Right atrium auricular region (tissue), 2 donors: ENCODE measurements at regions not wholly inside any gene's neighbourhood (a gene's known extent, or its start where the extent isn't known, plus 50 kb on each side); places are given as distances from the start of the nearest gene placed in this dataset.
"Not testable (repeated sequence)": the region's sequence is repeated elsewhere in the genome, so short reads cannot be mapped to it uniquely, and the experiment has no call there.

Experiments
- DNase-seq: peaks from one replicate; pipeline ENCODE4 v3.0.0-alpha.2; 2019; ENCODE audit warnings: low spot score
- H3K27ac ChIP-seq, 2 donors: fragments of 200-600 bp; sonication (generic); 1 replicate in 1 of 2; 2 replicates in 1 of 2; pipeline ENCODE4 v1.5.1; 2016 to 2019
- H3K27me3 ChIP-seq, 2 donors: fragments of 200-600 bp; sonication (generic); one replicate each; pipeline versions ENCODE4 v1.5.1 to v1.6.0; 2017 to 2019
- H3K36me3 ChIP-seq: fragments of 200-600 bp; sonication (generic); one replicate; pipeline ENCODE4 v1.5.1; 2016
- H3K4me1 ChIP-seq, 2 donors: fragments of 200-600 bp; sonication (generic); one replicate each; pipeline versions ENCODE4 v1.5.1 to v1.6.0; 2017 to 2019
- H3K4me3 ChIP-seq, 2 donors: fragments of 200-600 bp; sonication (generic); 1 replicate in 1 of 2; 2 replicates in 1 of 2; pipeline ENCODE4 v1.5.1; 2017 to 2019; ENCODE audit warnings: mild to moderate bottlenecking in 1 of 2, moderate library complexity in 1 of 2
- H3K9me3 ChIP-seq, 2 donors: fragments of 200-600 bp; sonication (generic); one replicate each; pipeline ENCODE4 v1.5.1; 2019
- CTCF ChIP-seq, 2 donors: fragments of 200-600 bp; sonication (generic); IDR thresholded peaks; one replicate each; pipeline ENCODE4 v1.5.1; 2019; ENCODE audit warnings: antibody characterized with exemption in 2 of 2

GRCh38 chrX:30008031-30008430, 207.3 kb upstream of the MAGEB2 start:
- no peak for DNase-seq
- TF ChIP-seq CTCF (IDR thresholded peaks at IDR 0.05) = no peak
- Histone ChIP-seq H3K27me3 (no peaks in the 10 kb centered on the region), H3K27ac (no peak overlapping the region), H3K36me3 (no peaks in the 10 kb centered on the region), H3K9me3 (no peaks in the 10 kb centered on the region), H3K4me3 (no peak overlapping the region), H3K4me1 (no peaks in the 10 kb centered on the region)

GRCh38 chrX:30010471-30010870, 204.9 kb upstream of the MAGEB2 start:
- TF ChIP-seq CTCF (IDR thresholded peaks at IDR 0.05) = no peak
- no peak overlapping the region for H3K4me3 ChIP-seq
- no peaks in the 10 kb centered on the region for H3K36me3 ChIP-seq
- H3K27me3 ChIP-seq = no peaks in the 10 kb centered on the region
- no peak overlapping the region for H3K27ac ChIP-seq
- DNase-seq = no peak
- no peaks in the 10 kb centered on the region for H3K4me1 ChIP-seq
- H3K9me3 ChIP-seq = no peaks in the 10 kb centered on the region

- TF ChIP-seq CTCF (IDR thresholded peaks at IDR 0.05) = no peak
- H3K9me3 ChIP-seq = no peaks in the 10 kb centered on the region
- DNase-seq = no peak
Measured at GRCh38 chrX:30015440-30015839, 199.9 kb upstream of the MAGEB2 start.

GRCh38 chrX:30027636-30028035, 187.7 kb upstream of the MAGEB2 start:
- DNase-seq = no peak
- H3K4me1 ChIP-seq = no peaks in the 10 kb centered on the region
- H3K4me3 ChIP-seq = no peak overlapping the region
- no peaks in the 10 kb centered on the region for H3K36me3 ChIP-seq
- no peak for TF ChIP-seq CTCF (IDR thresholded peaks at IDR 0.05)
- H3K27ac ChIP-seq = no peak overlapping the region
- H3K9me3 ChIP-seq = no peaks in the 10 kb centered on the region
- no peaks in the 10 kb centered on the region for H3K27me3 ChIP-seq

More at GRCh38 chrX:30015440-30015839, 199.9 kb upstream of the MAGEB2 start:
- no peak overlapping the region for H3K27ac ChIP-seq
- H3K4me3 ChIP-seq = no peak overlapping the region
- no peaks in the 10 kb centered on the region for H3K4me1 ChIP-seq
- H3K36me3 ChIP-seq = no peaks in the 10 kb centered on the region
- no peaks in the 10 kb centered on the region for H3K27me3 ChIP-seq

- H3K9me3 ChIP-seq, H3K27ac ChIP-seq, H3K27me3 ChIP-seq, H3K4me3 ChIP-seq, H3K4me1 ChIP-seq, H3K36me3 ChIP-seq, DNase-seq: not testable (repeated sequence)
Measured at GRCh38 chrX:30036406-30036805, 179.0 kb upstream of the MAGEB2 start.

GRCh38 chrX:30039768-30040167, 175.6 kb upstream of the MAGEB2 start:
- TF ChIP-seq CTCF (IDR thresholded peaks at IDR 0.05) = no peak
- no peak overlapping the region for H3K4me3 ChIP-seq
- H3K36me3 ChIP-seq = no peaks in the 10 kb centered on the region
- H3K4me1 ChIP-seq = no peaks in the 10 kb centered on the region
- no peaks in the 10 kb centered on the region for H3K9me3 ChIP-seq
- no peak for DNase-seq
- H3K27me3 ChIP-seq = no peaks in the 10 kb centered on the region
- H3K27ac ChIP-seq = no peak overlapping the region
